ENCODE measurements at regions not wholly inside any gene's neighbourhood (a gene's known extent, or its start where the extent isn't known, plus 50 kb on each side); places are given as distances from the start of the nearest gene placed in this dataset.
"Not testable (repeated sequence)": the region's sequence is repeated elsewhere in the genome, so short reads cannot be mapped to it uniquely, and the experiment has no call there.

GRCh38 chr2:199535445-199536177 is 77.9 kb upstream of the SATB2 start:
- Histone ChIP-seq H3K9me3 (no peaks in the 10 kb centered on the region), H3K4me3 (no peak overlapping the region), H3K27me3 (no peaks in the 10 kb centered on the region), H3K27ac (no peak overlapping the region), H3K4me1 (no peaks in the 10 kb centered on the region), H3K36me3 (no peaks in the 10 kb centered on the region)
- DNase-seq (no peak), ATAC-seq (no peak)
- intact Hi-C loops (cut with DNase I; ENCODE audit: low total_unique reads) (no loop called here), in situ Hi-C loops (cut with MboI; ENCODE audit: low sequenced_read_pairs in 4 of 4) (no loop called here)
- TF ChIP-seq POLR2A (IDR thresholded peaks at IDR 0.05) (no peak), CTCF (IDR thresholded peaks at IDR 0.05 in 4 of 5, conservative IDR thresholded peaks at IDR 0.05 in 1 of 5) (no peak)

GRCh38 chr2:199533873-199534272 is 76.1 kb upstream of the SATB2 start:
- intact Hi-C loops (cut with DNase I; ENCODE audit: low total_unique reads); in situ Hi-C loops (cut with MboI; ENCODE audit: low sequenced_read_pairs in 4 of 4): not testable (repeated sequence)

GRCh38 chr2:199527071-199527470 is 69.3 kb upstream of the SATB2 start:
- Histone ChIP-seq H3K27ac (no peak overlapping the region), H3K27me3 (no peaks in the 10 kb centered on the region), H3K4me1 (no peaks in the 10 kb centered on the region), H3K9me3 (no peaks in the 10 kb centered on the region), H3K36me3 (no peaks in the 10 kb centered on the region), H3K4me3 (no peak overlapping the region)
- in situ Hi-C loops (cut with MboI; ENCODE audit: low sequenced_read_pairs in 4 of 4): no loop called here
- intact Hi-C loops (cut with DNase I; ENCODE audit: low total_unique reads): no loop called here
- TF ChIP-seq POLR2A (IDR thresholded peaks at IDR 0.05): no peak
- TF ChIP-seq CTCF (IDR thresholded peaks at IDR 0.05 in 4 of 5, conservative IDR thresholded peaks at IDR 0.05 in 1 of 5): no peak
- no peak for DNase-seq
- no peak for ATAC-seq

More at GRCh38 chr2:199533873-199534272, 76.1 kb upstream of the SATB2 start:
- H3K4me3 ChIP-seq, DNase-seq, H3K9me3 ChIP-seq, H3K36me3 ChIP-seq, H3K27ac ChIP-seq, H3K4me1 ChIP-seq, H3K27me3 ChIP-seq, ATAC-seq: not testable (repeated sequence)

- DNase-seq: no peak
- no peak overlapping the region for H3K4me3 ChIP-seq
- in situ Hi-C loops (cut with MboI; ENCODE audit: low sequenced_read_pairs in 4 of 4) (no loop called here), intact Hi-C loops (cut with DNase I; ENCODE audit: low total_unique reads) (no loop called here)
- no peaks in the 10 kb centered on the region for H3K4me1 ChIP-seq
- ATAC-seq: no peak
- no peak for TF ChIP-seq POLR2A (IDR thresholded peaks at IDR 0.05)
- TF ChIP-seq CTCF (IDR thresholded peaks at IDR 0.05 in 4 of 5, conservative IDR thresholded peaks at IDR 0.05 in 1 of 5): no peak
- H3K27ac ChIP-seq: no peak overlapping the region
- no peaks in the 10 kb centered on the region for H3K9me3 ChIP-seq
- H3K27me3 ChIP-seq: no peaks in the 10 kb centered on the region
- H3K36me3 ChIP-seq: no peaks in the 10 kb centered on the region
Measured at GRCh38 chr2:199524689-199525574, 67.2 kb upstream of the SATB2 start.

GRCh38 chr2:199509403-199509802 is 51.7 kb upstream of the SATB2 start:
- no peak overlapping the region for H3K27ac ChIP-seq
- in situ Hi-C loops (cut with MboI; ENCODE audit: low sequenced_read_pairs in 4 of 4) (no loop called here), intact Hi-C loops (cut with DNase I; ENCODE audit: low total_unique reads) (no loop called here)
- ATAC-seq: no peak
- H3K36me3 ChIP-seq: no peaks in the 10 kb centered on the region
- H3K4me1 ChIP-seq: no peaks in the 10 kb centered on the region
- no peak overlapping the region for H3K4me3 ChIP-seq
- no peaks in the 10 kb centered on the region for H3K27me3 ChIP-seq
- H3K9me3 ChIP-seq: no peaks in the 10 kb centered on the region
- TF ChIP-seq CTCF (IDR thresholded peaks at IDR 0.05 in 4 of 5, conservative IDR thresholded peaks at IDR 0.05 in 1 of 5) (no peak), POLR2A (IDR thresholded peaks at IDR 0.05) (no peak)
- DNase-seq: no peak
